ENCODE measurements at regions not wholly inside any gene's neighbourhood (a gene's known extent, or its start where the extent isn't known, plus 50 kb on each side); places are given as distances from the start of the nearest gene placed in this dataset.

- TF ChIP-seq, protein P1, sequence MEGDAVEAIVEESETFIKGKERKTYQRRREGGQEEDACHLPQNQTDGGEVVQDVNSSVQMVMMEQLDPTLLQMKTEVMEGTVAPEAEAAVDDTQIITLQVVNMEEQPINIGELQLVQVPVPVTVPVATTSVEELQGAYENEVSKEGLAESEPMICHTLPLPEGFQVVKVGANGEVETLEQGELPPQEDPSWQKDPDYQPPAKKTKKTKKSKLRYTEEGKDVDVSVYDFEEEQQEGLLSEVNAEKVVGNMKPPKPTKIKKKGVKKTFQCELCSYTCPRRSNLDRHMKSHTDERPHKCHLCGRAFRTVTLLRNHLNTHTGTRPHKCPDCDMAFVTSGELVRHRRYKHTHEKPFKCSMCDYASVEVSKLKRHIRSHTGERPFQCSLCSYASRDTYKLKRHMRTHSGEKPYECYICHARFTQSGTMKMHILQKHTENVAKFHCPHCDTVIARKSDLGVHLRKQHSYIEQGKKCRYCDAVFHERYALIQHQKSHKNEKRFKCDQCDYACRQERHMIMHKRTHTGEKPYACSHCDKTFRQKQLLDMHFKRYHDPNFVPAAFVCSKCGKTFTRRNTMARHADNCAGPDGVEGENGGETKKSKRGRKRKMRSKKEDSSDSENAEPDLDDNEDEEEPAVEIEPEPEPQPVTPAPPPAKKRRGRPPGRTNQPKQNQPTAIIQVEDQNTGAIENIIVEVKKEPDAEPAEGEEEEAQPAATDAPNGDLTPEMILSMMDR (optimal IDR thresholded peaks at IDR 0.05 in 1 of 3, IDR thresholded peaks at IDR 0.05 in 1 of 3, conservative IDR thresholded peaks at IDR 0.05 in 1 of 3; ENCODE audit: extremely low read depth in 1 of 3, insufficient read depth in 2 of 3, low read length in 3 of 3): no peak
- TF ChIP-seq EZH2 (IDR thresholded peaks at IDR 0.05; ENCODE audit: low read length): no peak
These were observed 113.9 kb downstream of the AGTR2 start for GRCh38 chrX:116284400-116284799.
